Transverse colon (tissue), 3 donors: ENCODE measurements at regions not wholly inside any gene's neighbourhood (a gene's known extent, or its start where the extent isn't known, plus 50 kb on each side); places are given as distances from the start of the nearest gene placed in this dataset.

Experiments
- CTCF ChIP-seq, 5 experiments: fragments of 200-600 bp in 3 of 5; fragments of 450-650 bp in 2 of 5; sonication (generic) in 3 of 5; IDR thresholded peaks; 1 replicate in 2 of 5; 2 replicates in 3 of 5; pipeline ENCODE4 v1.5.1; 2016 to 2017; ENCODE audit warnings: antibody characterized with exemption in 5 of 5, inconsistent platforms in 3 of 5, mild to moderate bottlenecking in 2 of 5, moderate library complexity in 1 of 5
- POLR2A ChIP-seq: fragments of 450-650 bp; IDR thresholded peaks from one replicate; pipeline ENCODE4 v1.6.1; 2016; ENCODE audit warnings: antibody characterized with exemption, mild to moderate bottlenecking, moderate library complexity

- TF ChIP-seq POLR2A (no peak), CTCF (IDR thresholded peaks at IDR 0.05) (no peak)
Measured at GRCh38 chr6:11313207-11313606, 80.7 kb upstream of the NEDD9 start.
